ENCODE measurements at regions not wholly inside any gene's neighbourhood (a gene's known extent, or its start where the extent isn't known, plus 50 kb on each side); places are given as distances from the start of the nearest gene placed in this dataset.

DNA sequence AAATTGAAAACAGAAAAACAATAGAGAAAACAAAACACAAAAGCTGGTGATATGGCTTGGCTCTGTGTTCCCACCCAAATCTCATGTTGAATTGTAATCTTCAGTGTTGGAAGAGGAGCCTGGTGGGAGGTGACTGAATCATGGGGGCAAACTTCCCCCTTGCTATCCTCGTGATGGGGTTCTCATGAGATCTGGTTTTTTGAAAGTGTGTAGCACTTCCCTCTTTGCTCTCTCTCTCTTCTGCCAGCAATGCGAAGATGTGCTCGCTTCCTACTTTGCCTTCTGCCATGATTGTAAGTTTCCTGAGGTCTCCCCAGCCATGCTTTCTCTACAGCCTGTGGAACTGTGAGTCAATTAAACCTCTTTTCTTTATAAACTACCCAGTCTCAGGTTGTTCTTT lies 112.3 kb upstream of the UXS1 start:
- TF ChIP-seq ESRRA (CRISPR knock-in tag; IDR thresholded peaks at IDR 0.05; ENCODE audit: borderline replicate concordance) (no peak), NR3C1 (CRISPR knock-in tag; conservative IDR thresholded peaks at IDR 0.05; ENCODE audit: low read depth) (no peak), AFF4 (CRISPR knock-in tag; IDR thresholded peaks at IDR 0.05; ENCODE audit: borderline replicate concordance) (no peak), MLX (CRISPR knock-in tag; IDR thresholded peaks at IDR 0.05) (no peak), SMAD4 (CRISPR knock-in tag; IDR thresholded peaks at IDR 0.05) (no peak), GABPB1 (CRISPR knock-in tag; IDR thresholded peaks at IDR 0.05) (no peak), ATF6 (CRISPR knock-in tag; IDR thresholded peaks at IDR 0.05) (no peak), CREB1 (CRISPR knock-in tag; IDR thresholded peaks at IDR 0.05) (no peak)
- TF ChIP-seq, protein P1, sequence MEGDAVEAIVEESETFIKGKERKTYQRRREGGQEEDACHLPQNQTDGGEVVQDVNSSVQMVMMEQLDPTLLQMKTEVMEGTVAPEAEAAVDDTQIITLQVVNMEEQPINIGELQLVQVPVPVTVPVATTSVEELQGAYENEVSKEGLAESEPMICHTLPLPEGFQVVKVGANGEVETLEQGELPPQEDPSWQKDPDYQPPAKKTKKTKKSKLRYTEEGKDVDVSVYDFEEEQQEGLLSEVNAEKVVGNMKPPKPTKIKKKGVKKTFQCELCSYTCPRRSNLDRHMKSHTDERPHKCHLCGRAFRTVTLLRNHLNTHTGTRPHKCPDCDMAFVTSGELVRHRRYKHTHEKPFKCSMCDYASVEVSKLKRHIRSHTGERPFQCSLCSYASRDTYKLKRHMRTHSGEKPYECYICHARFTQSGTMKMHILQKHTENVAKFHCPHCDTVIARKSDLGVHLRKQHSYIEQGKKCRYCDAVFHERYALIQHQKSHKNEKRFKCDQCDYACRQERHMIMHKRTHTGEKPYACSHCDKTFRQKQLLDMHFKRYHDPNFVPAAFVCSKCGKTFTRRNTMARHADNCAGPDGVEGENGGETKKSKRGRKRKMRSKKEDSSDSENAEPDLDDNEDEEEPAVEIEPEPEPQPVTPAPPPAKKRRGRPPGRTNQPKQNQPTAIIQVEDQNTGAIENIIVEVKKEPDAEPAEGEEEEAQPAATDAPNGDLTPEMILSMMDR (IDR thresholded peaks at IDR 0.05), result no peak
- TF ChIP-seq, protein P2, sequence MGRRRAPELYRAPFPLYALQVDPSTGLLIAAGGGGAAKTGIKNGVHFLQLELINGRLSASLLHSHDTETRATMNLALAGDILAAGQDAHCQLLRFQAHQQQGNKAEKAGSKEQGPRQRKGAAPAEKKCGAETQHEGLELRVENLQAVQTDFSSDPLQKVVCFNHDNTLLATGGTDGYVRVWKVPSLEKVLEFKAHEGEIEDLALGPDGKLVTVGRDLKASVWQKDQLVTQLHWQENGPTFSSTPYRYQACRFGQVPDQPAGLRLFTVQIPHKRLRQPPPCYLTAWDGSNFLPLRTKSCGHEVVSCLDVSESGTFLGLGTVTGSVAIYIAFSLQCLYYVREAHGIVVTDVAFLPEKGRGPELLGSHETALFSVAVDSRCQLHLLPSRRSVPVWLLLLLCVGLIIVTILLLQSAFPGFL (CRISPR knock-in tag; IDR thresholded peaks at IDR 0.05; ENCODE audit: borderline replicate concordance), result no peak
